NCI-H1105 treated with DMSO at 0.1 percent for 48 hours (cell line): ENCODE measurements at regions not wholly inside any gene's neighbourhood (a gene's known extent, or its start where the extent isn't known, plus 50 kb on each side); places are given as distances from the start of the nearest gene placed in this dataset.

ENCODE experiments used
- DNase-seq: peaks from one replicate; lab custom pipeline; 2025; lab: John Stamatoyannopoulos, UW

- no peak for DNase-seq
These were observed 178.4 kb downstream of the MRPL14 start for GRCh38 chr6:43948527-43949485.

- DNase-seq, result no peak
These were observed 177.8 kb downstream of the VEGFA start for GRCh38 chr6:43947860-43948259.

GRCh38 chr6:43946641-43947363 is 176.8 kb downstream of the VEGFA start:
- no peak for DNase-seq

- no peak for DNase-seq
These were observed 175.7 kb downstream of the VEGFA start for GRCh38 chr6:43945768-43946080.

GRCh38 chr6:43944908-43945767 is 175.1 kb downstream of the VEGFA start:
- DNase-seq, result no peak

- DNase-seq, result no peak
These were observed 173.8 kb downstream of the VEGFA start for GRCh38 chr6:43943781-43944250.

GRCh38 chr6:43943099-43943766 is 173.2 kb downstream of the VEGFA start:
- no peak for DNase-seq

GRCh38 chr6:43942616-43943015 is 172.6 kb downstream of the VEGFA start:
- no peak for DNase-seq

- no peak for DNase-seq
These were observed 172.0 kb downstream of the VEGFA start for GRCh38 chr6:43942011-43942442.

- no peak for DNase-seq
These were observed 171.2 kb downstream of the VEGFA start for GRCh38 chr6:43941174-43941573.

- no peak for DNase-seq
These were observed 170.5 kb downstream of the VEGFA start for GRCh38 chr6:43940393-43941087.

GRCh38 chr6:43940071-43940392 is 170.0 kb downstream of the VEGFA start:
- DNase-seq, result no peak

- no peak for DNase-seq
These were observed 169.5 kb downstream of the VEGFA start for GRCh38 chr6:43939281-43940070.

GRCh38 chr6:43938178-43939105 is 168.4 kb downstream of the VEGFA start:
- no peak for DNase-seq

- DNase-seq, result no peak
These were observed 167.5 kb downstream of the VEGFA start for GRCh38 chr6:43937236-43938177.

GRCh38 chr6:43936476-43936875 is 166.5 kb downstream of the VEGFA start:
- no peak for DNase-seq

GRCh38 chr6:43935921-43936439 is 166.0 kb downstream of the VEGFA start:
- DNase-seq, result no peak
